Left lung (tissue), 4 donors: ENCODE measurements at regions not wholly inside any gene's neighbourhood (a gene's known extent, or its start where the extent isn't known, plus 50 kb on each side); places are given as distances from the start of the nearest gene placed in this dataset.
A peak's percentile ranks its signal among the peaks of the same experiment; 100 is the strongest.

Experiments used
- ATAC-seq: fragments of 200-7000 bp; cut with Tn5 transposase; one replicate; pipeline ENCODE4 v1.9.1; 2020; ENCODE audit warnings: moderate library complexity
- DNase-seq, 4 donors: peaks; one replicate each; pipeline ENCODE4 v3.0.0-alpha.2; 2013 to 2020
- H3K27ac ChIP-seq, 2 donors: fragments of 200-600 bp; sonication (generic) in 1 of 2; one replicate each; pipeline versions ENCODE4 v1.5.0 to v1.8.0; 2020 to 2021
- H3K27me3 ChIP-seq, 2 donors: fragments of 200-600 bp; sonication (generic) in 1 of 2; one replicate each; pipeline versions ENCODE4 v1.5.0 to v1.8.0; 2020 to 2021
- H3K36me3 ChIP-seq, 2 donors: fragments of 200-600 bp; sonication (generic) in 1 of 2; one replicate each; pipeline versions ENCODE4 v1.5.0 to v1.8.0; 2020 to 2021
- H3K4me1 ChIP-seq, 2 donors: fragments of 200-600 bp; one replicate each; pipeline ENCODE4 v1.8.0; 2021
- H3K4me3 ChIP-seq, 2 donors: fragments of 200-600 bp; sonication (generic) in 1 of 2; one replicate each; pipeline versions ENCODE4 v1.5.0 to v1.8.0; 2020 to 2021; ENCODE audit warnings: mild to moderate bottlenecking in 1 of 2
- H3K9me3 ChIP-seq, 2 donors: fragments of 200-600 bp; sonication (generic) in 1 of 2; one replicate each; pipeline versions ENCODE4 v1.5.0 to v1.8.0; 2020 to 2021
- intact Hi-C, 2 donors: fragments of 100-400 bp; cut with DNase I; formaldehyde crosslinking; loops; one replicate each; pipeline versions ENCODE4 v1.11.2 to v1.14.2; 2022
- TF ChIP-seq, protein P1 (sequence below), 2 donors: fragments of 200-600 bp; sonication (generic) in 1 of 2; IDR thresholded peaks; one replicate each; pipeline versions ENCODE4 v1.5.0 to v1.8.0; 2021; ENCODE audit warnings: antibody characterized with exemption in 2 of 2
- donor health status: DM: no; HTN: yes; CAD: no.
- donor health status: DM: no; HTN: no; CAD: no.

DNA sequence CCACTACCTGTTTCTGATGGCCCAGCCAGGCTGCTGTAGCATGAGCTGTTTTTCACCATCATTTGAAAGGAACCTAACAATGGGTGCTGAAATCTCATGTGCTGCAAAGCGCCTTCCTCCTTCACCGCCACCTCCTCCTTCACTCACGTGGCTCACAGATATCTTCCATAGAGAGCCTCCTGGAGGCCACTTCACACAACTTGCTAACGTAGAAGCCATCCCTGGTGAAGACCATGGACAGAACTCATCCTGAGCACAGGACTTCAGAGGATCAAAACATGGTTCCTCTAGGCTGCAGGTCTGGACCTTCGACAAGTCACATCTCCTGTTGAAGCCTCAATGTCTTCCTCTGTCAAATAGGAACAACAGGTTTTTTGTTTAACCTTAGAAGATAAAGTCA lies 155.5 kb upstream of the RAD23B start:
- no peaks in the 10 kb centered on the region for H3K9me3 ChIP-seq
- TF ChIP-seq, protein P1, sequence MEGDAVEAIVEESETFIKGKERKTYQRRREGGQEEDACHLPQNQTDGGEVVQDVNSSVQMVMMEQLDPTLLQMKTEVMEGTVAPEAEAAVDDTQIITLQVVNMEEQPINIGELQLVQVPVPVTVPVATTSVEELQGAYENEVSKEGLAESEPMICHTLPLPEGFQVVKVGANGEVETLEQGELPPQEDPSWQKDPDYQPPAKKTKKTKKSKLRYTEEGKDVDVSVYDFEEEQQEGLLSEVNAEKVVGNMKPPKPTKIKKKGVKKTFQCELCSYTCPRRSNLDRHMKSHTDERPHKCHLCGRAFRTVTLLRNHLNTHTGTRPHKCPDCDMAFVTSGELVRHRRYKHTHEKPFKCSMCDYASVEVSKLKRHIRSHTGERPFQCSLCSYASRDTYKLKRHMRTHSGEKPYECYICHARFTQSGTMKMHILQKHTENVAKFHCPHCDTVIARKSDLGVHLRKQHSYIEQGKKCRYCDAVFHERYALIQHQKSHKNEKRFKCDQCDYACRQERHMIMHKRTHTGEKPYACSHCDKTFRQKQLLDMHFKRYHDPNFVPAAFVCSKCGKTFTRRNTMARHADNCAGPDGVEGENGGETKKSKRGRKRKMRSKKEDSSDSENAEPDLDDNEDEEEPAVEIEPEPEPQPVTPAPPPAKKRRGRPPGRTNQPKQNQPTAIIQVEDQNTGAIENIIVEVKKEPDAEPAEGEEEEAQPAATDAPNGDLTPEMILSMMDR (IDR thresholded peaks at IDR 0.05): no peak
- H3K4me1 ChIP-seq: no peaks in the 10 kb centered on the region
- ATAC-seq (no peak), DNase-seq (no peak)
- H3K27ac ChIP-seq: no peak overlapping the region
- intact Hi-C loops: no loop called here
- no peak overlapping the region for H3K4me3 ChIP-seq
- no peaks in the 10 kb centered on the region for H3K27me3 ChIP-seq
- H3K36me3 ChIP-seq: no peaks in the 10 kb centered on the region

DNA sequence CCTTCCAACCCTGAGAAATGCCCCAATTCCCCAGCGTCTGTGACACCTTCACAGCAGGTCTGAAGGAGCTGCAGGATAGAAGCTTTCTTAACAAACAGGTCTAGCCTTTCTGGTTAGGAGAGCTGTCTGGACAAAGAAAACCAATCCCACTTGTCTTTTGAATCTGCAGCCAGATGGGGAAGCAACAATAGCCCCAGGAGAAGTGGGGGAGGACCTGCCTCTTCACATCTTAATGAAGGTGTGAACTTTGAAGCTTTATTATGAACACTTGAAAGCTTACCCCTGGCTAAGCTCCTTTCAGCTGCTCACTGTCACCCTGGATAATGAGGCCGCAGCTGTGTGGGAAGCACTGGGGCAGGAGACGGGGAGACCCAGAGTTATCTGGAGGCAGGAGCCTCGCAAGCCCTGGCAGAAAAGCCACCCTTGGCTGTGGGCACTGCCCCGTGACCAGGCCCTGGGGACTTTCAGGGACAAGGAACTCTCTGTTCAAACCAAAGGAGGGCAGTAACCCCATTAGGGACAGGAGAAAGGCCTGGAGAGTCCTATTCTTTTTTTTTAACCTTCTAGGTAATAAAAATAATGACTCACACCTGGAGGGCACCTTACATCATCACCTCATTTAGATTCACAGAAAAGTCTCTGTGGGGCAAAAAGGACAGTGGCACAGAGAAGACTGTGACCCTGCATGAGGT lies 151.8 kb upstream of the RAD23B start:
- no peak for DNase-seq
- Histone ChIP-seq H3K4me3 (no peak overlapping the region), H3K27me3 (no peaks in the 10 kb centered on the region), H3K27ac (no peak overlapping the region), H3K4me1 (no peaks in the 10 kb centered on the region), H3K36me3 (no peaks in the 10 kb centered on the region), H3K9me3 (no peaks in the 10 kb centered on the region)
- intact Hi-C loops: no loop called here
- TF ChIP-seq, protein P1 (IDR thresholded peaks at IDR 0.05): no peak
- no peak for ATAC-seq

DNA sequence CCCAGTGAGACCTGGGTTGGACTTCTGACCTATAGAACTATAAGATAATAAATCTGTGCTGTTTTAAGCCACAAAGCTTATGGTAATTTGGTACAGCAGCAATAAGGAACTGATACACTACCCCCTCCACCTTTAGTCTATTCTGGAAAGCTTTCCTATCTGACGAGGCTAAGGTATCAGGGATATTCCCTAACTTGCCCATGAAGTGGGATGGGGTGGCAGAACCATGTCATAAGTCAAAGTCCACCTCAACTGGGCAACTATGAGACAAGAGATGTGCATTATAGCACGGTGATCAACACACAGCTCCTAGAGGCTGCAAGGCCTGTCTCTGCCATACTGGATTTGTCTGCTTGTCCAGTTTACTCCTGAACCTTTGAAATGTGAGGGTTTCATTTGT lies 146.8 kb upstream of the RAD23B start:
- Histone ChIP-seq H3K27me3 (no peaks in the 10 kb centered on the region), H3K36me3 (no peaks in the 10 kb centered on the region), H3K4me1 (no peaks in the 10 kb centered on the region), H3K4me3 (no peak overlapping the region), H3K9me3 (no peaks in the 10 kb centered on the region), H3K27ac (no peak overlapping the region)
- ATAC-seq (no peak), DNase-seq (no peak)
- TF ChIP-seq, protein P1 (IDR thresholded peaks at IDR 0.05): no peak
- intact Hi-C loops: no loop called here

DNA sequence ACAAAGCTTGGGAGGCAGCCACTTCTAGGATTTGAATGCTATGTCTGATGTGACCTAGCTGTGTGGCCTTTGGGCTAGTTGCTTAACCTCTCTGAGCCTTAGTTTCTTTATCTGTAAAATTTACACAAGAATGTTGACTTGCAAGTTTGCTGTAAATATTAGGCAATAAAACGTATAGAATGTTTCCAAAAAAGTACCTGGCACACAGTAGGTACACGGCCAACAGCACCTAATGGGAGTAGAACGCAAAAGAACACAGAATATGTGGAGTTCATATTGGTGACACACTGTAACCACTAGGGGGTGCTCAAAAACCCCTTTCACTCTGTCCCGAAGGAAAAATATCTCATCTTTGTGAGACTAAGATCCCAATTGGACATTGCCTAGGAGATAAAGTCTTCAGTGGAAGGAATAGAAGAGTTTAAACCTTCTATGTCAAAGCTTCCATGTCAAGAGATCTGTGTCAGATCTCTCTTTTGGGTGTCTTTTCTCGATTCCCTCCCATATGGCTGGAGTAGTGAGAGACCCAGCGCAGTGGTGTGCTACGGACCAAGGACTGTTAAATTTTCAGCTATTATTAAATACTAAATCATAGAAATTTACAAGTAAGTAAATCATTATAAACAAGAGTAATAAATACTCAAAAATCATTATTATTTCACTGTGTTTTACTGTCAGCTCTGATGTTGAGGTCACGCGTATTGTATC lies 145.4 kb upstream of the RAD23B start:
- DNase-seq: no peak
- no peaks in the 10 kb centered on the region for H3K9me3 ChIP-seq
- TF ChIP-seq, protein P1 (IDR thresholded peaks at IDR 0.05): peak; percentile 66 to 76
- no peaks in the 10 kb centered on the region for H3K36me3 ChIP-seq
- no peaks in the 10 kb centered on the region for H3K4me1 ChIP-seq
- no peak overlapping the region for H3K27ac ChIP-seq
- no peak overlapping the region for H3K4me3 ChIP-seq
- intact Hi-C loops: no loop called here
- peak; percentile 80 for ATAC-seq
- no peaks in the 10 kb centered on the region for H3K27me3 ChIP-seq

DNA sequence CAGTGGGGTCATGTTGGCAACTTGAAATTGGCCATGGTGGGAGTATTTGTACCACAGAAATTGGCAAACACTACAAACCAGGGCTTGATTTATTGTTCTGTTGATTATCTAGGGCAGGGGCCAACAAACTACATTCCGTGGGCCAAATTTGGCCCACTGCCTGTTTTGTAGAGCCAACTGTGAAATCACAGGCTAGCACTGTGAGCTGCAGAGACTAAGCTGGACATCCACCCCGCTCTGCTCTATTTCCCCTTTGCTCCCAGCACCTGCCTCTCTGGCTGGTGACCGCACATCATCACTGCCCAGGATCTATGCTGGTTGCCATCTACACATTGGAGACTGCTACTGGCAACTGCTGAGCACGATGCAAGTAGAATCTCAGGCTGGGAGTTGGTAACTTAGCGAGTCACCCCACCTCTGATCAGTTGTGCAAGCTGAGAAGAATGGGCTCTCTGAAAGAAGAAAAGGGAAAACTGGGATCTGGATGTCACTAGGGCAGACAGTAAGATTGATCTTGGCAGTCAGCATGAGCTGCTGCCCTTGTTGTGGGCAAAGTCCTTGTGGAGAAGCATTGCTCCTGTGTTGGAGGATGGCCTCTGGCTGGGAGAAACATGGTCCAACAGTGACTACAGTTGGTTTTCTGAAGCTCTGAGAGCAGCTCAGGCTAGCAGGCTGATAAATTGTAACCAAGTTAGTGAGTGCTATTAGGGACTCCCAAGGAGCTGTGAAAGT lies 144.7 kb upstream of the RAD23B start:
- no peak for ATAC-seq
- Histone ChIP-seq H3K27me3 (no peaks in the 10 kb centered on the region), H3K4me1 (no peaks in the 10 kb centered on the region), H3K9me3 (no peaks in the 10 kb centered on the region), H3K36me3 (no peaks in the 10 kb centered on the region), H3K4me3 (no peak overlapping the region), H3K27ac (no peak overlapping the region)
- intact Hi-C loops: no loop called here
- no peak for DNase-seq
- TF ChIP-seq, protein P1 (IDR thresholded peaks at IDR 0.05): no peak
